ENCODE measurements at regions not wholly inside any gene's neighbourhood (a gene's known extent, or its start where the extent isn't known, plus 50 kb on each side); places are given as distances from the start of the nearest gene placed in this dataset.

DNA sequence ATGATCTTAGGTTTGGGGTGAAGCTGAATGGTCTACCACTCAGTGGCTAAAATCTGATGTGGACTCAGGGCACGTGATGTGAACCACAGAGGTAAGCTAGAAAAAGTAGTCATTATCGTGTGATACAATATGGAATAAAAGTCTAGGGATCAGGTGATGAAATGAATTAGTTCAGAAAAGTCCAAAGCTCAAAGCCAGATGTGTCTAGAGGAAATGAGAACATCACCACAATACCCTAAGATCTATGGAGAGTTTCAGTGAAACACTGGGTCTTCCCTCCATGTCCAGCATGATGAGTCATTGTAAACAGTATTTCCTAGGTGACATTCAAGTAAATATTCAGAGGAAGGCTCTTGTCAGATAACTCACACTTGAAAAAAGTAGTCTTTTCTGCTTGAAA is 1257.4 kb upstream of the ZEB2 start:
- no peak for DNase-seq (ENCODE audit: low read depth)

- no peak for DNase-seq (ENCODE audit: low read depth)
Measured at GRCh38 chr2:145775591-145775990, 1255.7 kb upstream of the ZEB2 start.

- DNase-seq (ENCODE audit: low read depth) = no peak
Measured at GRCh38 chr2:145771525-145771924, 1251.6 kb upstream of the ZEB2 start.

DNA sequence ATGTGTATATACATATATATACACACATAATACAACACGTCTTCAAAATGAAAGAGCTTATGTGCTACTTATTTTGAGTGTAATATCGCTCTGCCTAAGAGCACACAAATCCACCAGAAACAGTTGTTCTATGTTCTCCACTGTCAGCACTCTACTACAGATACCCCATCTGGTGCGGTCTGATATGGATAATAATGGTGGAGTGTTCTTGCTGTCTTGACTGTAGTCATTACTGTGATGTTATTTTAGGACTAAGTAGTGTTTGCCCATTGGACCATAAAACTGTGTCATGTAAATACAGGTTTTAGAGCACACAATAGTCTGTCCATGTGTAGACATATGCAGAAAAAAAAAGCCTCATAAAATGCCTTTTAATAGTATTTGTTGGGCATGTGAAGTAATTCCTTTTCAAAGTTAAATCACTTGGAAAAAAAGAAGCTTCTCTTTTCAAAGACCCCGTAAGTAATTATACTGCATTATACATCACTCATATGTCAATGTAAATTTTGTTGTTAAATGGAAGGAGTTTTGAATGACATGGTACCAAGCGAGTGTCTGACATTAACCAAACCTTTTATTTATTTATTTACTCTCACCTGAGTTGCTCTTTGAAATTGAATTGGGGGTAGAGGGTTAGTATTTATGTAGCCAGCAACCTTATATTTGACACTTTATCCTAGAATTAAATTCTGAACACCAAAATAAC is 1249.2 kb upstream of the ZEB2 start:
- DNase-seq (ENCODE audit: low read depth) = no peak

- DNase-seq (ENCODE audit: low read depth) = no peak
Measured at GRCh38 chr2:145765874-145766273, 1246.0 kb upstream of the ZEB2 start.

- DNase-seq (ENCODE audit: low read depth) = no peak
Measured at GRCh38 chr2:145764631-145765030, 1244.7 kb upstream of the ZEB2 start.

GRCh38 chr2:145760781-145761649 is 1241.1 kb upstream of the ZEB2 start:
- DNase-seq (ENCODE audit: low read depth) = no peak

- DNase-seq (ENCODE audit: low read depth) = no peak
Measured at GRCh38 chr2:145759228-145759915, 1239.5 kb upstream of the ZEB2 start.

DNA sequence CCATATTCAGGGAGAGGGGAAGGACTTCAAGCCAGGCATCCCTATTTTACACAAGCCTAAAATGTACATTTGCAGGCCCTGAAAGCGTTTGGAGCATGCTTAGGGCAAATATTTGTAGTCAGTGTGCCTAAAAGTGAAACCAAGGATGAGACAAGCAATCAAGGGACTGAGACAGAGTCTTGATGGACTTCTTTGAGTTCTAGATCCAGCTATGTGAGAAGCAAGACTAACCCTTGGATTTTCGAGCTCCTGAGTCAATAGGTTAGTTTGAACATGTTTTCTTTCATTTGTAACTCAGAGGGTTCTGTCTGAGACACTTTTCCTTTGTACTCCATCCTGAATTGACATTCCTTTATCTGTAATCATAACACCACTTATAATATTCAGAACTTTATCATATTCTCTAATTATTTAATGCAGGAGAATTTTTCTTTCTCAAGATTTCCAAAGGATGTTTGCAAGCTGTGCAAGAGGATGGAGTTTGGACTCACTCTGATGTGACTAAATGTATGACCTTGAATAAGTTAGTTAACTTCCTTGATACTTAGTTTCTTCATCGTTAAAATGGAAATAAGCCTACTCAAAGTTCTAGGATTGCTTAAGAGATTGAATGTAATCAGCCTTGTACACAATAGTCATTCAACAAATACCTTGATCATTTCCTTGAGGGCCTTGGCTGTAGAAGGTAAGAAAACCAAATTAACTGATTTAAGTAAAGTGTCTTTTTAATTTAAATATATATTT is 1237.8 kb upstream of the ZEB2 start:
- no peak for DNase-seq (ENCODE audit: low read depth)

DNA sequence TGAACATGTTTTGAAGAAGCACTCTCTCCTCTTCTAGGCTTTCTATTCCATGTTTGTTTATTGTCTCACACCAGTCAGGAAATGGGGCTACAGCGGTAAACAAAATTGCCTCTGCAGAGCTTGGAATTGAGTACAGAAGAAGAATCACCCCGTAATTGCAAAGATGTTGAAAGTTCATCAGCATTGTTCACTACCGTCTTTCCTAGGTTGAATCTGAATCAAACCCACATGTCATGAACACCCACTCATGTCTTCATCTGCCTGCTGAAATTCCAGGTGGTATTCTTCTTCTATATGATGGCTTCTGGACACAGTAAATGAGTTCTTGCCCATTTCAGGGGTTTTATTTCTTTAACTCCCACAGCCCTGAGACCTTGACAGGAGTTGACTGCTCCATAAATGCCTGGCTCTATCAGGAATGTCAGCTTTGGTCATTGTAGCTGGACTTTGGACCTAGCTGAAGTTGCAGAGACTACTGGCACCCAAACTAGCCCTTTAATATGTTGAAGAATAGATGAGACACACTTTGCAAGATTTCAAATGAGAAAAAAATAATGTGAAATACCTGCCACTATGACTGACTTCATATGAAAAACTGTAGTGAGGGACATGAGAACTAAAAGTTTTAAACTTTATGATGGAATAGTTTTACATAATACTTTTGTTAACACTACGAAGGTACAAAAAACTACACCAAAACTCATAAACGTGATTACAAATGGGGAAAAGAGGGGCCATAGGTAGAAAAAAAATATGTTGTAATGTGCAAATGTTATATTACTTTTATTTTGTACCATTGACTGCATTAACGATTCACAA is 1235.3 kb upstream of the ZEB2 start:
- DNase-seq (ENCODE audit: low read depth) = no peak

GRCh38 chr2:145753966-145754365 is 1234.0 kb upstream of the ZEB2 start:
- DNase-seq (ENCODE audit: low read depth) = no peak

- DNase-seq (ENCODE audit: low read depth) = no peak
Measured at GRCh38 chr2:145753041-145753608, 1233.2 kb upstream of the ZEB2 start.

DNA sequence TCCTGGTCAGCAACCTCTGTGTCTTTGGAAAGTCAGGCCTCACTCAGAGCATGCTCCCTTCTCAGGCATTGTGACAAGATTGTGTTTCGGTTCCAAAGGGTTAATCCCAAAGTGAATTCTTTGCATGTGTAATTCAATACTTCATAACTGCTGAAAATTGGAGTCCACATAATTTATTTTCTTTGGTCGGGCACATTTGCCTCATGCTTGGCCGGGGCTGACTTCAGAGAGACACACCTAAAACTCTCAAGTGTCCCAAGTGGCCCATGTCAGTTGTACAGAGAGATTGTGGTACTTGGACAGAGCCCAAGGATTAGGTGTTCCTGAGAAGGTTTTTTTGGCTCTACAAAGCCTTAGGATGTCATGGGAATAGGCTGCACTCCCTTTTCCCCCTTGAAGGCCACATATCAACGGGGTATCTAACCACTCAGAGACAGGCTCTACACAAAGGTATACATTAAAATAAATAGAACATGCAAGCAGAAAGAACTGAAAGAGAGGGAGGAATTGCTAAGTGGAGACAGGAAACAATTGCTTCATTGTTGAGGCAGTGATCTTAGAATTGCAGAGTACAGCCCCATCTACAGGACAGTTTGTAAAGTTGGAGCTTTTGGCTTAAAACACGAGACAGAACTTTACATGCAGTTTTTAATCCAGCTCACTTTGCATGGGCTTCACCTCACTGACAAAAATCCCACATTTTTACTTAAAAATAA is 1232.3 kb upstream of the ZEB2 start:
- DNase-seq (ENCODE audit: low read depth) = no peak

DNA sequence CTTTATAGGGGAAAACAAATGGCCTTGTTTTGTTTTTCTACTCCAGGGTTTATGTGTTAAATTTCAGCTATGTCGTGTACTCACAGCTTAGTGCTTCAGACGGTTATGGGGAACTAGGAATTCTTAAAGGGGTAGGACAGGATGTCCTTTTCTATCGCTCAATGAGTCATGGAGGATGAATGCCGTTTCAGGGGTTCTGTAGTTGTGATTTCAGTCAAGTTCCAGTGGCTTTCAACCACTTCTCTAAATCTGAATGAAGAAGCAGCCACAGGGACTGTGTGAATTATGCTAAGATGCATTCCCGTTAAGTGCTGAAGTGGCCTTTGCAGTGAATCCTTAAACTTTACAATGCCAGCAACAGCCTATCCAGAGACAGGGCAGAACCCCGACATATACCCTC is 1231.7 kb upstream of the ZEB2 start:
- DNase-seq (ENCODE audit: low read depth) = no peak

- DNase-seq (ENCODE audit: low read depth) = no peak
Measured at GRCh38 chr2:145751155-145751554, 1231.2 kb upstream of the ZEB2 start.

GRCh38 chr2:145750612-145751011 is 1230.7 kb upstream of the ZEB2 start:
- DNase-seq (ENCODE audit: low read depth) = no peak

GRCh38 chr2:145750144-145750543 is 1230.2 kb upstream of the ZEB2 start:
- no peak for DNase-seq (ENCODE audit: low read depth)

GRCh38 chr2:145749556-145749955 is 1229.6 kb upstream of the ZEB2 start:
- DNase-seq (ENCODE audit: low read depth) = no peak

DNA sequence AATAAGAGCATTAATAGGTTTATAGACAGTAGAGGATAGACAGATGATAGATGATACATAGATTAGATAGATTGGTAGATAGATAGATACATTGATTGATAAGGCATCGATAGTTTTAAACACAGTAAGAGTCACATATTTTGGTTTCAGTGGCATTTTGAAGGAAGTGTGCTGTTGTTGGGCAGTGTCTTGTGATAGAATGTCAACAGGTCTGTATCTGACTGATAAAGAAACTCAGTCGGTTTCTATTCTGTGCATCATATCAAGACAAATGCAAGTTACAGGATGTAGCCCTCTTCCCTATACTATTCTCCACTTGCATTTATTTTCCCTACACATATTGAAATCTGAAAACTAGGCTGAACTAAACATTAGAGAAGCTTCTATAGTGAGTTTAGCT is 1229.0 kb upstream of the ZEB2 start:
- no peak for DNase-seq (ENCODE audit: low read depth)

DNA sequence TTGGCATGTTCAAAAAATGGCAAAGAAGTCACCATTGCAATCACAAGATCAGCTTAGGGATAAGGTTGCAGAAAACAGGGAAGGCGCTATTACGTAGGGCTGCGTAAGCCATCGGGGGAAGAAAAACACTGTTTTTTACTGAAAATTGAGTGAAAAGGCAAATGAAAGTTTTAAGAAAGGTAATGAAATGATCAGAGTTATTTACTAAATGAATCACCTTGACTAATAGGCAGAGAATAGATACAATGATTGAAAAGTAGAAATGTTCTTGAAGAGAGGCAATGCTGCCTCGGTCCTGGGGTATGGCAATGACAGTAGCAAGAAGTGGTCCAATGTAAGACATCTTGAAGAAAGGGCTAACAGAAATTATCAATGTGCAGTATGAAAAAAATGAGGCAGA is 1227.8 kb upstream of the ZEB2 start:
- no peak for DNase-seq (ENCODE audit: low read depth)

Data from stimulated activated CD8-positive, alpha-beta memory T cell treated with anti-CD3 and anti-CD28 coated beads, Interleukin-4, amount 100 ng/mL, for 24 hours (primary cell).